GM13976 (cell line): ENCODE measurements at regions not wholly inside any gene's neighbourhood (a gene's known extent, or its start where the extent isn't known, plus 50 kb on each side); places are given as distances from the start of the nearest gene placed in this dataset.

Experiments
- DNase-seq: peaks from one replicate; pipeline ENCODE4 v3.0.0; 2012; ENCODE audit warnings: low spot score
- CTCF ChIP-seq: IDR thresholded peaks from 2 replicates; pipeline ENCODE4 v1.5.1; 2012; ENCODE audit warnings: borderline replicate concordance, mild to moderate bottlenecking; ENCODE audit not compliant: insufficient read depth; ENCODE audit errors: extremely low read depth, missing control alignments, control extremely low read depth
- in situ Hi-C: fragments of 300-500 bp; cut with MboI; formaldehyde crosslinking; loops from one replicate; pipeline ENCODE4 v1.12.0; 2022; ENCODE audit warnings: low sequenced_read_pairs, mixed read lengths, inconsistent platforms; ENCODE audit not compliant: unreplicated experiment

- DNase-seq = no peak
- in situ Hi-C loops = no loop called here
- no peak for TF ChIP-seq CTCF
Observed at GRCh38 chr5:96259151-96259772, 173.8 kb downstream of the PCSK1 start.

GRCh38 chr5:96258692-96259091, 174.4 kb downstream of the PCSK1 start:
- TF ChIP-seq CTCF = no peak
- in situ Hi-C loops = no loop called here
- no peak for DNase-seq

GRCh38 chr5:96257904-96258303, 175.1 kb downstream of the PCSK1 start:
- no peak for DNase-seq
- in situ Hi-C loops = no loop called here

GRCh38 chr5:96256795-96257470, 176.1 kb downstream of the PCSK1 start:
- no peak for DNase-seq
- TF ChIP-seq CTCF = no peak
- in situ Hi-C loops = no loop called here

More at GRCh38 chr5:96257904-96258303, 175.1 kb downstream of the PCSK1 start:
- TF ChIP-seq CTCF = no peak

GRCh38 chr5:96254980-96255691, 177.9 kb downstream of the PCSK1 start:
- in situ Hi-C loops = no loop called here

More at GRCh38 chr5:96254980-96255691, 177.9 kb downstream of the PCSK1 start:
- no peak for DNase-seq
- no peak for TF ChIP-seq CTCF
